HEK293 (cell line): ENCODE measurements at regions not wholly inside any gene's neighbourhood (a gene's known extent, or its start where the extent isn't known, plus 50 kb on each side); places are given as distances from the start of the nearest gene placed in this dataset.

Experiments
- CTCF ChIA-PET: fragments of 350-600 bp; formaldehyde crosslinking; extraction: SDS; loops from one replicate; lab custom pipeline; 2021; ENCODE audit warnings: antibody characterized with exemption; lab: Yijun Ruan, JAX
- POLR2A ChIA-PET: fragments of 300-600 bp; formaldehyde crosslinking; extraction: SDS; loops from one replicate; lab custom pipeline; 2020; ENCODE audit warnings: antibody characterized with exemption, inconsistent platforms; lab: Yijun Ruan, JAX
- H3K27ac ChIP-seq: fragments of 200-500 bp; sonication (Bioruptor generic); 2 replicates; pipeline ENCODE4 v1.5.1; 2014; ENCODE audit warnings: low read depth, low read length, control low read depth, inconsistent platforms; ENCODE audit errors: extremely low read depth
- H3K36me3 ChIP-seq, 2 experiments: fragments of 200-500 bp in 1 of 2; sonication (Bioruptor generic) in 1 of 2; 1 replicate in 1 of 2; 2 replicates in 1 of 2; pipeline ENCODE4 v1.5.1; 2014 to 2017; ENCODE audit warnings: inconsistent platforms in 2 of 2, low read length in 2 of 2; ENCODE audit not compliant: control insufficient read depth in 2 of 2, insufficient read depth in 1 of 2
- H3K4me1 ChIP-seq: fragments of 200-500 bp; sonication (Bioruptor generic); 2 replicates; pipeline ENCODE4 v1.5.1; 2014; ENCODE audit warnings: mild to moderate bottlenecking, low read length, inconsistent platforms; ENCODE audit not compliant: control insufficient read depth, insufficient read depth
- H3K4me3 ChIP-seq: 2 replicates; pipeline ENCODE4 v1.5.1; 2011; ENCODE audit warnings: low read depth, mild to moderate bottlenecking, control low read depth, low read length, moderate library complexity
- H3K9me3 ChIP-seq: fragments of 200-500 bp; sonication (Bioruptor generic); 2 replicates; pipeline ENCODE4 v1.5.1; 2014; ENCODE audit warnings: low read depth, low read length, inconsistent platforms; ENCODE audit not compliant: control insufficient read depth, insufficient read depth
- GLI4 ChIP-seq: fragments of 450-650 bp; formaldehyde crosslinking; IDR thresholded peaks from 2 replicates; pipeline ENCODE4 v1.5.1; 2016; ENCODE audit warnings: missing biosample characterization, missing genetic modification characterization
- KLF1 ChIP-seq: fragments of 450-650 bp; formaldehyde crosslinking; IDR thresholded peaks from 2 replicates; pipeline ENCODE4 v1.5.1; 2016; ENCODE audit warnings: missing biosample characterization, missing genetic modification characterization
- KLF7 ChIP-seq: fragments of 450-650 bp; formaldehyde crosslinking; IDR thresholded peaks from 2 replicates; pipeline ENCODE4 v1.5.1; 2016; ENCODE audit warnings: missing biosample characterization, missing genetic modification characterization, borderline replicate concordance
- MEIS1 ChIP-seq: sonication (generic); formaldehyde crosslinking; IDR thresholded peaks from 2 replicates; pipeline ENCODE4 v1.8.1; 2022; ENCODE audit warnings: missing genetic modification reagents, mild to moderate bottlenecking, borderline replicate concordance
- YY2 ChIP-seq: fragments of 450-650 bp; formaldehyde crosslinking; IDR thresholded peaks from 2 replicates; pipeline ENCODE4 v1.5.1; 2016; ENCODE audit warnings: missing biosample characterization, missing genetic modification characterization
- ZBTB10 ChIP-seq: fragments of 450-650 bp; formaldehyde crosslinking; IDR thresholded peaks from 2 replicates; pipeline ENCODE4 v1.5.1; 2016; ENCODE audit warnings: missing biosample characterization, missing genetic modification characterization
- ZFP37 ChIP-seq: fragments of 450-650 bp; formaldehyde crosslinking; IDR thresholded peaks from 2 replicates; pipeline ENCODE4 v1.5.1; 2016; ENCODE audit warnings: missing biosample characterization, missing genetic modification characterization
- ZIC2 ChIP-seq: fragments of 450-650 bp; formaldehyde crosslinking; IDR thresholded peaks from 2 replicates; pipeline ENCODE4 v1.5.1; 2016; ENCODE audit warnings: missing biosample characterization, missing genetic modification characterization
- ZNF133 ChIP-seq: fragments of 450-650 bp; formaldehyde crosslinking; IDR thresholded peaks from 2 replicates; pipeline ENCODE4 v1.5.1; 2016; ENCODE audit warnings: missing biosample characterization, missing genetic modification characterization
- ZNF155 ChIP-seq: fragments of 450-650 bp; formaldehyde crosslinking; IDR thresholded peaks from 2 replicates; pipeline ENCODE4 v1.5.1; 2016; ENCODE audit warnings: missing biosample characterization, missing genetic modification characterization
- ZNF16 ChIP-seq: fragments of 450-650 bp; formaldehyde crosslinking; IDR thresholded peaks from 2 replicates; pipeline ENCODE4 v1.5.1; 2016; ENCODE audit warnings: low read depth, missing biosample characterization, missing genetic modification characterization
- ZNF24 ChIP-seq: fragments of 450-650 bp; formaldehyde crosslinking; IDR thresholded peaks from 2 replicates; pipeline ENCODE4 v1.5.1; 2016; ENCODE audit warnings: missing biosample characterization, missing genetic modification characterization
- ZNF280C ChIP-seq: fragments of 450-650 bp; formaldehyde crosslinking; IDR thresholded peaks from 2 replicates; pipeline ENCODE4 v1.5.1; 2016; ENCODE audit warnings: missing biosample characterization, missing genetic modification characterization
- ZNF292 ChIP-seq: fragments of 450-650 bp; formaldehyde crosslinking; IDR thresholded peaks from 2 replicates; pipeline ENCODE4 v1.5.1; 2016; ENCODE audit warnings: low read depth, missing biosample characterization, missing genetic modification characterization, borderline replicate concordance
- ZNF335 ChIP-seq: fragments of 450-650 bp; formaldehyde crosslinking; conservative IDR thresholded peaks from 2 replicates; pipeline ENCODE4 v1.5.1; 2016; ENCODE audit warnings: missing biosample characterization, missing genetic modification characterization
- ZNF404 ChIP-seq: fragments of 450-650 bp; formaldehyde crosslinking; IDR thresholded peaks from 2 replicates; pipeline ENCODE4 v1.5.1; 2017; ENCODE audit warnings: missing biosample characterization, missing genetic modification characterization
- ZNF660 ChIP-seq: fragments of 450-650 bp; IDR thresholded peaks from 2 replicates; pipeline ENCODE4 v1.5.1; 2018; ENCODE audit warnings: missing biosample characterization, mild to moderate bottlenecking, missing genetic modification characterization
- ZNF843 ChIP-seq: fragments of 450-650 bp; formaldehyde crosslinking; IDR thresholded peaks from 2 replicates; pipeline ENCODE4 v1.5.1; 2016; ENCODE audit warnings: missing biosample characterization, missing genetic modification characterization
- TF ChIP-seq, protein P1 (sequence below): fragments of 450-650 bp; formaldehyde crosslinking; IDR thresholded peaks from 2 replicates; pipeline ENCODE4 v1.5.1; 2016; ENCODE audit warnings: missing biosample characterization, missing genetic modification characterization
- TF ChIP-seq, protein P2 (sequence below): fragments of 450-650 bp; formaldehyde crosslinking; IDR thresholded peaks from 2 replicates; pipeline ENCODE4 v1.5.1; 2016; ENCODE audit warnings: missing biosample characterization, missing genetic modification characterization, low read depth

GRCh38 chr5:171543148-171543815 lies 123.8 kb downstream of the FGF18 start:
- Histone ChIP-seq H3K4me3 (no peak overlapping the region), H3K9me3 (no peaks in the 10 kb centered on the region), H3K4me1 (no peaks in the 10 kb centered on the region), H3K27ac (no peak overlapping the region), H3K36me3 (no peaks in the 10 kb centered on the region)
- ChIA-PET POLR2A (interaction anchor here (0.6 kb wide), 1 partner anchor 38 kb away, joined by 3 read pairs; no protein-coding TSS in a partner anchor), CTCF (interaction anchor here (0.5 to 1.3 kb wide), 5 partner anchors 9 to 489 kb away, joined by 3 to 4 read pairs (median 3); no protein-coding TSS in a partner anchor)
- TF ChIP-seq ZNF155 (tag by site-specific recombination): no peak
- no peak for TF ChIP-seq ZNF660 (tag by site-specific recombination)
- TF ChIP-seq KLF7 (tag by site-specific recombination): no peak
- no peak for TF ChIP-seq ZIC2 (tag by site-specific recombination)
- TF ChIP-seq, protein P1, sequence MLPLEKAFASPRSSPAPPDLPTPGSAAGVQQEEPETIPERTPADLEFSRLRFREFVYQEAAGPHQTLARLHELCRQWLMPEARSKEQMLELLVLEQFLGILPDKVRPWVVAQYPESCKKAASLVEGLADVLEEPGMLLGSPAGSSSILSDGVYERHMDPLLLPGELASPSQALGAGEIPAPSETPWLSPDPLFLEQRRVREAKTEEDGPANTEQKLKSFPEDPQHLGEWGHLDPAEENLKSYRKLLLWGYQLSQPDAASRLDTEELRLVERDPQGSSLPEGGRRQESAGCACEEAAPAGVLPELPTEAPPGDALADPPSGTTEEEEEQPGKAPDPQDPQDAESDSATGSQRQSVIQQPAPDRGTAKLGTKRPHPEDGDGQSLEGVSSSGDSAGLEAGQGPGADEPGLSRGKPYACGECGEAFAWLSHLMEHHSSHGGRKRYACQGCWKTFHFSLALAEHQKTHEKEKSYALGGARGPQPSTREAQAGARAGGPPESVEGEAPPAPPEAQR: no peak
- no peak for TF ChIP-seq ZBTB10 (tag by site-specific recombination)
- no peak for TF ChIP-seq ZNF280C
- TF ChIP-seq ZNF133: no peak
- TF ChIP-seq ZNF24 (tag by site-specific recombination): no peak

DNA sequence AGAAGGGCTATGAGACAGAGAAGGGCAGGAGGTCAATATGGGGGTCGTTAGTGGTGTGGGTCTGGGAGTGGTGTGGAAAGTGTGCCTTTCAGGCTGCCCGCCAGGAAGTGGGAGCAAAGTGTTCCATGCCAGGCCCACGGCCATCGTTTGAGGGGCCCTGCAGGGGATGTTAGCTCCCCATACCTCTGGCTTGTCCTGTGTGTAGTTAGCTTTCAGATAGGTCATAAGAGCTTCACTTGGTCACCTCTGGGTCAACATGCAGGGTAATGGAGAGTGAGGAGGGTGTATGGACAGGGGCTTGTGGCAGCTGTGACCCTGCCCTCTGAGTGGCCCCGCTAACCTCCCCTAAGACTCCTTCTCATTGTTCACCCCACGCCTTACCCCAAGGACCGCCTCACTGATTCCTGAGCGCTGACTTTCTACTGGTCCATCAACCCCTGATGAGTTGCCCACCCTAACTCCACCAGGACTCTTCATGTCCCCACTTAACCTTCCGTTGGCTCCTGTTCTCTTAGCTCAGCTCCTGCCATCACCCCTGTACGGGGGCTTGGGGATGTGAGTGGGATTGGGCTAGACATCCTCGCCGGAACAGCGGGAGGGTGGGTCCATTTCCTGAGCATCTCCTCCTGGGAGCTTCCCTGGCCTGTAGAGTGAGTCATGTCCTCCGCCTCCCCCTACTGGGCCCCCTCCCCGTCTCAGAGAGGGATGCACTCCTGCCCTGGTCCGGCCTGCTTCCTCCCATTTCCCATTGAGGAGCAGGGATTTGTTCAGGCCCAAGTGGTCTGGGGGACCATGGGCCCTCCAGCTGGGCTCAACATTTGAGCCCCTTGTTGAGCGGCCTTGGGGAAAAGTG lies 125.7 kb downstream of the FGF18 start:
- Histone ChIP-seq H3K36me3 (no peaks in the 10 kb centered on the region), H3K9me3 (no peaks in the 10 kb centered on the region), H3K27ac (no peak overlapping the region), H3K4me1 (no peaks in the 10 kb centered on the region), H3K4me3 (no peak overlapping the region)
- ChIA-PET POLR2A (no interaction called here), CTCF (interaction anchor here (0.6 kb wide), 1 partner anchor 92 kb away, joined by 4 read pairs; no protein-coding TSS in a partner anchor)
- no peak for TF ChIP-seq ZNF335 (tag by site-specific recombination)
- no peak for TF ChIP-seq ZNF660 (tag by site-specific recombination)
- TF ChIP-seq MEIS1 (CRISPR knock-in tag): no peak
- TF ChIP-seq ZNF280C: no peak
- TF ChIP-seq, protein P2, sequence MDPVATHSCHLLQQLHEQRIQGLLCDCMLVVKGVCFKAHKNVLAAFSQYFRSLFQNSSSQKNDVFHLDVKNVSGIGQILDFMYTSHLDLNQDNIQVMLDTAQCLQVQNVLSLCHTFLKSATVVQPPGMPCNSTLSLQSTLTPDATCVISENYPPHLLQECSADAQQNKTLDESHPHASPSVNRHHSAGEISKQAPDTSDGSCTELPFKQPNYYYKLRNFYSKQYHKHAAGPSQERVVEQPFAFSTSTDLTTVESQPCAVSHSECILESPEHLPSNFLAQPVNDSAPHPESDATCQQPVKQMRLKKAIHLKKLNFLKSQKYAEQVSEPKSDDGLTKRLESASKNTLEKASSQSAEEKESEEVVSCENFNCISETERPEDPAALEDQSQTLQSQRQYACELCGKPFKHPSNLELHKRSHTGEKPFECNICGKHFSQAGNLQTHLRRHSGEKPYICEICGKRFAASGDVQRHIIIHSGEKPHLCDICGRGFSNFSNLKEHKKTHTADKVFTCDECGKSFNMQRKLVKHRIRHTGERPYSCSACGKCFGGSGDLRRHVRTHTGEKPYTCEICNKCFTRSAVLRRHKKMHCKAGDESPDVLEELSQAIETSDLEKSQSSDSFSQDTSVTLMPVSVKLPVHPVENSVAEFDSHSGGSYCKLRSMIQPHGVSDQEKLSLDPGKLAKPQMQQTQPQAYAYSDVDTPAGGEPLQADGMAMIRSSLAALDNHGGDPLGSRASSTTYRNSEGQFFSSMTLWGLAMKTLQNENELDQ (tag by site-specific recombination): no peak
- TF ChIP-seq ZNF292 (tag by site-specific recombination): no peak
- TF ChIP-seq KLF1 (tag by site-specific recombination): no peak
- TF ChIP-seq ZNF404 (tag by site-specific recombination): no peak
- TF ChIP-seq ZNF843: no peak
- TF ChIP-seq YY2 (tag by site-specific recombination): no peak
- TF ChIP-seq ZFP37: no peak
- TF ChIP-seq ZNF16 (tag by site-specific recombination): no peak
- TF ChIP-seq GLI4 (tag by site-specific recombination): no peak
